Prostate gland (tissue), 2 donors: ENCODE measurements at regions not wholly inside any gene's neighbourhood (a gene's known extent, or its start where the extent isn't known, plus 50 kb on each side); places are given as distances from the start of the nearest gene placed in this dataset.

ENCODE experiments used
- CTCF ChIP-seq, 4 experiments: fragments of 200-600 bp in 2 of 4; fragments of 450-650 bp in 2 of 4; sonication (generic) in 2 of 4; IDR thresholded peaks; 1 replicate in 3 of 4; 2 replicates in 1 of 4; pipeline ENCODE4 v1.5.1; 2016 to 2019; ENCODE audit warnings: antibody characterized with exemption in 4 of 4, mild to moderate bottlenecking in 2 of 4, moderate library complexity in 2 of 4
- POLR2A ChIP-seq: fragments of 450-650 bp; IDR thresholded peaks from one replicate; pipeline ENCODE4 v1.6.1; 2016; ENCODE audit warnings: antibody characterized with exemption, mild to moderate bottlenecking

DNA sequence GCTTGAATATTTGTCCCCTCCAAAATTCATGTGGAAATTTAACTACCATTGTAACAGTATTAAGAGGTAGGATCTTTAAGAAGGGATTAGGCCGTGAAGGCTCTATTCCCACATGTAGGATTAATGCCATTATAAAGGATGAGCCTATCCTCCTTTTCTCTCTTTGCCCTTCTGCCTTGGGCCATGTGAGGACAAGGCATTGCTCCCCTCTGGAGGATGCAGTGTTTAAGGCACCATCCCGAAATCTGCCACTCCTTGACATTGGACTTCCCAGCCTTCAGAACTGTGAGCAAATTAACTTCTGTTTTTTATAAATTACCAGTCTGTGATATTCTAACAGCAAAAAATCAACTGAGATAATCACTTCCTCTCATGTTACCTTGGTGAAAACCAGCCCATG lies 124.4 kb downstream of the TOMM20 start:
- TF ChIP-seq CTCF (IDR thresholded peaks at IDR 0.05) (no peak), POLR2A (no peak)
